ENCODE measurements at regions not wholly inside any gene's neighbourhood (a gene's known extent, or its start where the extent isn't known, plus 50 kb on each side); places are given as distances from the start of the nearest gene placed in this dataset.

- DNase-seq (ENCODE audit: low read depth, low spot score) (no peak), FAIRE-seq (no peak)
- dilution Hi-C loops (cut with MboI; ENCODE audit: extremely low pct_ligation_motif_present, low sequenced_read_pairs) (no loop called here), intact Hi-C loops (cut with micrococcal nuclease) (no loop called here)
- Histone ChIP-seq H3K27me3 (ENCODE audit: control insufficient read depth in 2 of 2, insufficient read depth in 2 of 2, low read length in 2 of 2) (no peaks in the 10 kb centered on the region), H3K4me1 (ENCODE audit: control insufficient read depth, extremely low read depth, insufficient read depth, low read length) (no peaks in the 10 kb centered on the region), H3K36me3 (ENCODE audit: control insufficient read depth in 2 of 2, extremely low read depth in 1 of 2, insufficient read depth in 2 of 2, low read length in 2 of 2) (no peaks in the 10 kb centered on the region), H3K9ac (replicated peaks; ENCODE audit: extremely low read depth, insufficient read depth, low read length) (no peak overlapping the region), H3K4me2 (ENCODE audit: insufficient read depth, low read length) (no peak overlapping the region), H3K79me2 (ENCODE audit: control insufficient read depth, insufficient read depth, low read length) (no peaks in the 10 kb centered on the region), H2AFZ (ENCODE audit: low read depth, low read length) (no peak overlapping the region), H3K9me1 (replicated peaks; ENCODE audit: control insufficient read depth, extremely low read depth, insufficient read depth, low read length) (no peaks in the 10 kb centered on the region), H3K27ac (ENCODE audit: insufficient read depth, low read depth, low read length) (no peak overlapping the region), H3K9me3 (replicated peaks; ENCODE audit: control insufficient read depth, insufficient read depth, low read length) (no peaks in the 10 kb centered on the region), H3K4me3 (replicated peaks in 1 of 3; ENCODE audit: insufficient read depth in 1 of 3, low read depth in 1 of 3, low read length in 3 of 3) (no peak overlapping the region), H4K20me1 (replicated peaks; ENCODE audit: control insufficient read depth, extremely low read depth, insufficient read depth, low read length) (no peaks in the 10 kb centered on the region)
- no TSS peak for BruUV-seq (replicated peaks)
- ChIA-PET CTCF (no interaction called here), POLR2A (no interaction called here)
- TF ChIP-seq POLR2A (IDR thresholded peaks at IDR 0.05; ENCODE audit: low read depth, low read length) (no peak), GATA2 (IDR thresholded peaks at IDR 0.05; ENCODE audit: insufficient read depth, insufficient read length, low read depth, low read length) (no peak), MAX (IDR thresholded peaks at IDR 0.05; ENCODE audit: insufficient read depth, insufficient read length) (no peak), EZH2 (IDR thresholded peaks at IDR 0.05; ENCODE audit: borderline replicate concordance, low read depth, low read length, severe bottlenecking) (no peak), POLR2AphosphoS5 (IDR thresholded peaks at IDR 0.05; ENCODE audit: insufficient read depth, low read depth, low read length) (no peak), CTCF (IDR thresholded peaks at IDR 0.05; ENCODE audit: extremely low read depth in 1 of 2, insufficient read depth in 1 of 2, low read depth in 1 of 2, low read length in 2 of 2) (no peak), MYC (IDR thresholded peaks at IDR 0.05; ENCODE audit: low read depth, low read length) (no peak), FOS (IDR thresholded peaks at IDR 0.05; ENCODE audit: borderline replicate concordance, insufficient read depth, low read length) (no peak), JUN (IDR thresholded peaks at IDR 0.05; ENCODE audit: borderline replicate concordance, insufficient read depth, insufficient read length, low read depth) (no peak)
Observed at GRCh38 chr2:66840321-66841002, 405.5 kb downstream of the MEIS1 start.

All from endothelial cell of umbilical vein (primary cell).